NCI-H446 (cell line): ENCODE measurements at regions not wholly inside any gene's neighbourhood (a gene's known extent, or its start where the extent isn't known, plus 50 kb on each side); places are given as distances from the start of the nearest gene placed in this dataset.

Experiments
- DNase-seq, 2 experiments: peaks; one replicate each; lab custom pipeline; 2025; lab: John Stamatoyannopoulos, UW

DNA sequence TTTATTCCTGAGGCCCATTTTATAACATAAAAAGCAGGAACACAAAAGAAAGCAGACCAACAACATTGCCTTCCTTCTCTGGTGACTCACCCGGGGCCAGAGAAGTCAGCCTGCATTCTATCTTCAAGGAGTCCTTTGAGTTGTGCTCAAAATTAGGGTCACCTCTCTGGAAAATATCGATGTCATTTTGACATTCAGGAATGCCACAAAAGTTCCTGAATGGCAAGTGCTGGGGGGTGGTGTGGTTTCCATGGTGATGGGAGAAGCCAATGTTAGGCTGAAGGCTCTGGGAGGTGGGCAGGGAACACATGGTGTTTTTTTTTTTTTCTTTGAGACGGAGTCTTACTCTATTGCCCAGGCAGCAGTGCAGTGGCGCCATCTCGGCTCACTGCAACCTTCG is 159.6 kb downstream of the HAPSTR1 start:
- no peak for DNase-seq

DNA sequence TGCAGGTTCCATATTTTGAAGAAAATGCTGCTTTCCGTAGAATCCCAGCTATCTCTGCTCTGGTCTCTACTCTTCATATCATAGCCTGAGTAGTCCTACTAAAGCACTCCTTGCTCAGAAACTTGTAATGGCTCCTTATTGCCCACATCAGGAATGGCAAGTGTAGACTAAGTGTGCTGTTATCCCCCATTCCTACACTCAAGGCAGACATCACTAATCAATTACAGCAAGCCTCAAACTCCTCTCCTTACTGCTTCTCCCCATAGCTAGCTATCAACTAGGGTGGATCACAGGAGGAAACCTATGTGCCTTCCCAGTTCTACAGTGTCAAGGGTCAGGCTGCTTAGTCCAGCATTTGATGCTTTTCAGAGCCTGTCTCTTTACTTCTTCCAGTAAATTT is 163.4 kb downstream of the HAPSTR1 start:
- no peak for DNase-seq

DNA sequence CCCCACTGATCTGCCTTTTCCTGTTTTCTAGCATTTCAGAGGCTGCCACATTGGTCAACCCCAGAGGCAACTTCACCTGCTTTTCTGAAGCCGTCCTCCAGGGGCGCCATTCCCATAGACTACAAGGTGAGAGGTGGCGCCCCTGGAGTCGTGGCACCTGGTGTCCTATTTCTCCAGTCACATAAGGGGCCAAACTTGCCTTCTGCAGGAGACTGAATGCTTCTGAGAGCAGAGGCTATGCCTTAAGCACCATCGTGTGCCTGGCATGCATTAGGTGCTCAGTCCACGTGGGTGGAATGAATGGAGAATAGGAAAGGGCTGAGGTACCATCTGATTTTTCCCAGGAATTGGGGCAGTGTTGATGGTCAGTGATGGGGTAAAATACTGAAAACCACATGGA is 164.8 kb downstream of the HAPSTR1 start:
- peak; percentile 2 to 3 for DNase-seq

DNA sequence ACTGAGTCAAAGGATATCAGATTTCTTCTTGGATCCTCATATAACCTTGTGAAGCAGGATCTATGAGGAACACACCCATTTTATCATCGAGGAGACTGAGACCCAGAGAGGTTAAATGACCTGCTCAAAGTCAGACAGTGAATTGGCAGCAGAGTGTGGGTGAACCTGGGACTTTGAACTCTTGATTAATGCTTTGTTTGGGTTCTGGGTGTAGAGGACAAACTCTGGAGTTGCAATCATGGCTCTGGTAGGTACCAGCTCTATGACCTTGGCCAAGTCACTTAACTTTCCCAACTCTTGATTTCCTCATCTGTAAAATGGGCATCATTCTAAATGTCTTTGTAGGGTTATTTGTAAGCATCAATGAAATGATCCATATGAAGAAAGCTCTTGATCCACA is 166.4 kb downstream of the HAPSTR1 start:
- DNase-seq: no peak

DNA sequence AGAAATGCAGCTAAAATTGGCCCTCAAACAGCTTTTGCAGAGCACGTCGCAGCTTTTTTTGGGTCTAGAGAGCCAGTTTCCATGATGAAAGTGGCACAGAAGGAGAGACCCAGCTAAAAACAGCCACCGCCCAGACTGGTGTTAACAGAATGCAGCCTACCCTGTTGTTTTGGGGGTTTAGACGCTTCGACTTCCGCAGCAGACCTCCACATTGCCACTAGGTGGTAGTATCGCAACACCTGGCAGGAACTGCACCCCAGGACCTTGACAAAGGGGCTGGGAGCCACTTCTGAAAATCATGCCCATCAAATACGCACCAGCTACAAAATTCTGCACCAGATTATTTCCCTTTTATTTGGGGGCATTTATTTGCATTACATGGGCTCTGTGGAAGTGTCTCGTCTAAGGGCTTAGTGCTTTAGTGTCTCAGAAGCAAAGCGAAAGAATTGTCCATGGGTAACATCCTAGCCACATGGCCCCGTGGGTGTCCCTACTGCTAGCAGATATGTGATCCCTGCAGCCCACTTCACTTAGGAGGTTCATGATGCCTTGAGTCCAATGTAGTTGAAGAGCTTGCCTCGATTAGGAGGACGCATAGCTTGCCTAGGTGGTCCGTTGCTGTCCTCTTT is 167.1 kb downstream of the HAPSTR1 start:
- DNase-seq: peak in 1 of 2 experiments; percentile 2

DNA sequence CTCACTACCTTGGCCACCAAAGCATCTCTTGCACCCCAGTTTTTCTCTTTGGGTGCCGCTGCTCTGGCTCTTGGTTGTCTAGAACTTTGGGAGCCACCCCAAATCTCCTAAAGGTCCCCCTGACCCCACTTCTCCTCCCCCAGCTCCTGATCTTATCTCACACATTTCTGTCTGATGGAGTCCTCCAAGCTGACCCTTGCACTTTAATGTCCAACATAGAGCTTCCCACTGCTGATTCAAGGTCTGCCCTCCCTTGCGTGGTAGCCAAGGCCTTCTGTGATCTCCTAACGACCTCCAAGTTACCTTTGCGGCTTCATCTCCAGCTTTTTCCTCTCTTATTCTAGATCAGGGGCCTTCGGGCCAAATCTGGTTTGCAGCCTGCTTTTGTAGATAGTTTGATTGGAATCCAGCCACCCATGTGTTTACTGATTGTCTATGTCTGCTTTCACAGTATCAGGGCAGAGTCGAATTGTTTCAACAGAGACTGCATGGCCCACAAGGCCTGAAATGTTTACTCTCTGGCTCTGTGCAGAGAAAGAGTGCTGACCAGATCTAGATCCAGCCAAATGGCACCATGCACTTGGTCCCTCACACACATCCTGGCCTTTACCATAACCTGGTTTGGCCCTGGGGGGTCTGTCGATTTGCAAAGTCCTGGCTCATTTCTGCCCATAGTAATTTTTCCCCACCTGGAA is 168.6 kb downstream of the HAPSTR1 start:
- no peak for DNase-seq

DNA sequence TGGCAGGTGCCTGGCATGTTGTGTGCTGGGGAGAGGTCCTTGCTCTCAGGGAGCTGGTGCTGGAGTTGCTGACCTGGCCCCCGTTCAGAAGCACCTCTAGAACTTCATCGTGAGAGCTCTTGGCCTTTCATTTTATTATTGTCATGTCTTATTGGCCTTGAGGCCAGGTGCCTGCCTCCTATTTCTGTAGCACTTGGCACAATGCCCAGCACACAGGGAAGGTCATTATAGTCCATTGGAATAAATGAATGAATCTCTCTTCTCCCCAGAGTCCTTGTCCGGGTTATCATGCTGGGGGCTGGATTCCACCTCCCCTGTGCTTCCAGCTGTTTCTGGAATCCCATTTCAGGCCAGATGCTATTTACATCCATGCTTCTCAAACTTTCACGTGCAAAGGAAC is 169.2 kb downstream of the HAPSTR1 start:
- no peak for DNase-seq

DNA sequence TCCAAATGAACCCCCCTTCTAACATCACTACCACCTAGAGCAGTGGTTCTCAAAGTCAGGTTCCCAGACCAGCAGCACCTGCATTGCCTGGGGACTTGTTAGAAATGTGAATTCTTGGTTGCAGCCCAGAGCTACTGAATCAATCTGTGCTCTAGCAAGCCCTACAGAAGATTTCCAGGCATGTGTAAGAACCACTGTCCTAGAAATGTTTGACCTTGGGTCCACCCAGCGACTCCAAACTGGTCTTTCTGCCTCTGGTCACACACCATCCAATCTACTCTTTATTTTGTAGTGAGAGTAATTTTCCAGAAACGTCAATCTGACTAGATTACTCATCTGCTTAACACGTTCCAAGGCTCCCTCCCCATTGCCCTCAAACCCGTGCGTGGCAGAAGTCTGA is 169.9 kb downstream of the HAPSTR1 start:
- DNase-seq: no peak

DNA sequence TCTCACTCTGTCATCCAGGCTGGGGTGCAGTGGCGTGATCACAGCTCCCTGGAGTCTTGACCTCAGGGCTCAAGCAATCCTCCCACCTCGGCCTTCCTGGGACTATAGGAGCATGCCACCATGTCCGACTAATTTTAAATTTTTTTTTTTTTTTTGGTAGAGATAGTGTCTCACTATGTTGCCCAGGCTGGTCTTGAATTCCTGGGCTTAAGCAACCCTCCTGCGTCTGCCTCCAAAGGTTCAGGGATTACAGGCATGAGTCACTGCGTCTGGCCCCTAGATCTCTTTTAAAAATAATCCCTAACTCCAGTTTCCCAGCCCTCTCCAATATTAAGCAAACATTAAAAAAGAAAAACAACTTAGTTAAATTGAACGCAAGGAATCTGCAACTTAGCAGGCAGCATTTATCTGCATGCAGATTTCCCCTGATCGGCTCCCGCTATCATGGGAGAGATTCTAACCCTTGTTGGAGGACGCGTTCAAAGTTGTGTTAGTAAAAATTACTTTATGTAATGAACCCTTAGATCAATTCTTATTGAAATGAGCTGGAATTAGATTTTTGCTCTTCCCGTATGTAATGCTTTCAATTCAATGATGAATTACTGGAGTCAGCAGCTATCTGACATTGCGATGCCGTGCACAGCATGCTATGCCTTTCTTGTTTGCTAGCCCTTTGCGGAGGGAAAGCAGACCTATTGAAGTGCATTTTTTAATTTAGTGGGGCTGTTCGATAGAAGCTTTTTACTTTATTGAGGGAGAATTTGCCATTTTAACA is 171.7 kb downstream of the HAPSTR1 start:
- no peak for DNase-seq

DNA sequence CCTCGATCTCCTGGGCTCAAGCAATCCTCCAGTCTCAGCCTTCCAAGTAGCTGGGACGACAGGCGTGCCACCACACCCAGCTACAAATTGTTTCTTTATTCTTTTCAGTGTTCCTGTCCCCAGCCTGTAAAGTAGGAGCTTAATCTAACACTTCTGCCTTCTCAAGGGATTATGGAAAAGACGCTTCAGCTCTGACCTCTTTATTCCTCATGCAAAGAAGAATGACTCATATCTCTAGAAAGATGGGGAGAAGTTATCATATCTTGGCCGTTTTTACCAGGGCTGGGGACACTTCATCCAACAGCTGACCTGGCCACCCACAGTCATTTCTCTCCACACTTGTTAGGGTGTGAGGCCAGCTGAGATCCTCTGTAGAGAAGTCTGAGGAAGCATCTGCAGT is 172.6 kb downstream of the HAPSTR1 start:
- no peak for DNase-seq

DNA sequence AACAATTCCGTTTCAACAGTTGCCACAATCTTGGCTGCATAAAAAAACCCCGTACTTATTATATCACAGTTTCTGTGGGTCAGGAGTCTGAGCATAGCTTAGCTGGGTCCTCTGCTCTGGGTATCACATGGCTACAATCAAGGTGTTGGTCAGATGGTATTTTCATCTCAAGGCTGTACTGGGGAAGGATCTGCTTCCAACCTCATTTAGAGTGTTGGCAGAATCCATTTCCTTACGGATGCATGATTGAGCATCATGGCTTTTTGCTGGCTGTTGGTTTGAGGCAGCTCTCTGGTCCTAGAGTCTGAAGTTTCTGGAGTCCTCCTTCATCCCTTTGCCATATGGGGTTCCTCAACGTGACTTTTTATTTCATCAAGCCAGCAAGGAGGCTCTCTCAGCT is 177.0 kb downstream of the HAPSTR1 start:
- no peak for DNase-seq

DNA sequence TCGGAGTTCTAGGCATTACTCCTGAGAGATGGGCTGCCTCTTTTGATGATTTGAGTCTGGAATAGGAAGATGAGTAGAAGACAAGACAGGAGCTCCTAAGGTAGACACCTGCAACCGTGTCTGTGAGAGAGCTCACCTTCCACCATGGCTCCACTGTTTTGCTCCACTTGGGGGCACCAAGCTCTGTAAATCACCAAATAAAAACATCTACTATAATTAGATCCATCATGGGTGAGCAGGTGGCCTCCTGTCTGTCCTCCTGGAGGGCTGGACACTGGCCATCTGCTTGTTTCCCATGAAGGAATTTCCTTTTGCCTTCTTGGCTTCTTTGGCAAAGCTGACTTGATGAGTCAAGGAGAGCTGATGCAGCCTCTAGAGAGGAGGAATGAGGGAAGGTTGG is 179.0 kb downstream of the HAPSTR1 start:
- no peak for DNase-seq

DNA sequence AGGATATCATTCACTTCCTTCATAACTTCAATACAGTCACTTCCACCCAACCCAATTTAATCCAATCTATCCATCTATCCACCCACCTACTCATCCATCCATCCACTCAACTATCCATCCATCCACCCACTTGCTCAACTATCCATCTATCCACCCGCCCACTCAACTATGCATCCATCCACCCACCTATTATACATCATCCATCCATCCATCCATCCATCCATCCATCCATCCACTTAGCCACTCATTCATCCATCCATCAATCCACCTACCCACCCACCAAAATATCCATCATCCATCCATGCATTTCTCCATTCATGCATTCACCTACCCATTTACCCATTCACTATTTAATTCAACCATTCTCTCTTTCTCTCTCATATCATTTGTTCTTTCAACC is 179.5 kb downstream of the HAPSTR1 start:
- DNase-seq: no peak

DNA sequence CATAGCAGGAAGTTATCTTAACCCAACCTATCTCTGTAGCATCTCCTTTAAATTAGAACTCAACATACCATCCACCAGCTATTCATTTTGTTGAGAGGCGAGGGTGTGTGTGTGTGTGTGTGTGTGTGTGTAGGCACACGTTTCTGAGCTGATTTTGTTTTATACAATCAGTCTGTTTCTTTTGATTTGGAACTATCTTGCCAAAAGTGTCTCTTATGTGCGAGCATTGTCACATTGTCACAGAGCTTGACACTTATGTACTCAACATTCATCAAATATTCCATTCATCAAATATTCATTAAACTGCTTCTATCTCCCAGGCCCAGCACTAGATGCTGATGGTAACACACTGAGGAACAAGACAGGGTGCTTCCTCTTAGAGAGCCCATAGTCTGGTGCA is 180.4 kb downstream of the HAPSTR1 start:
- DNase-seq: no peak

DNA sequence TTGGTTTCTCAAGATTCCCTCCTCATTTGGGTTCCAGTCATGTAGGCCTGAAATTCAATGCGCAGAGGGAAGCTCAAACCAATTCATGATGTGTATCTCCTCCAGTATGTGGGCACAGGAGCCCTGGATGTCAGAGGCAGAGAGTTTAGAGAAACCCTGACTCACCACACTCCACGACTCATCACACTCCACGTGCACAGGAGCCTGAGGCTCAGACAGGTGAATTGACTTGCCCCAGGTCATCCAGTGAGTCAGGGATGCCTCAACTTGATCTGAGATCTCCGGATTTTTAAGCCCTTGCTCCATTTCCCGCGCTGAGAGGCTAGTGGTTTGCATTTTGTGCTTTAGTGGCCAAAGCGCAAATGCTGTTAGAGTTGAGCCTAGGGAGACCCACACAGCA is 183.9 kb downstream of the HAPSTR1 start:
- DNase-seq: no peak

DNA sequence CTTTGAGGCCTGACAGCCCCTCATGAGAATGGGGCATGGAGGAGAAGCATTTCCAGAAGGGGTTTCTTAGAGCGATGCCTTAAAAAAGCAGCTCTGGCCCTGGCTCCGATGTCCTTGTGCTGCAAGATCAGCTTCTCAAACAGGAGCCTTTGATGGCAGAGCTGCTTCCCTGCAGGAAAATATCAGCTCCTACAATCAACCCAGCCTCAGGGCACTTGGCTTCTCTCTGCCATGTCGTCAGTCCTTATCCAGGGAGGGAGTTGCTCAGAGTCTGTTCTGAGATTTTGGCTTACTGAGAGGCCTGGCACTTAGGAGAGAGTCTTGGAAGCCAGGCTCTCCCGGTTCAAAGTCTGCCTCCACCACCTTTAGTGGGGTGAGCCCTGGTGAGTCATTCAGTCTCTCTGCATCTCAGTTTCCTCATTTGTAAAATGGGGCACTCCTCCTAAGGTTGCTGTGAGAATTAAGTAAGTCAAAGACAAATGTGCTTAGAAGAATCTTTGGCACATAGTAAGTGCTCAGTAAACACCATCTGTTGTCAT is 184.4 kb downstream of the HAPSTR1 start:
- DNase-seq: no peak

DNA sequence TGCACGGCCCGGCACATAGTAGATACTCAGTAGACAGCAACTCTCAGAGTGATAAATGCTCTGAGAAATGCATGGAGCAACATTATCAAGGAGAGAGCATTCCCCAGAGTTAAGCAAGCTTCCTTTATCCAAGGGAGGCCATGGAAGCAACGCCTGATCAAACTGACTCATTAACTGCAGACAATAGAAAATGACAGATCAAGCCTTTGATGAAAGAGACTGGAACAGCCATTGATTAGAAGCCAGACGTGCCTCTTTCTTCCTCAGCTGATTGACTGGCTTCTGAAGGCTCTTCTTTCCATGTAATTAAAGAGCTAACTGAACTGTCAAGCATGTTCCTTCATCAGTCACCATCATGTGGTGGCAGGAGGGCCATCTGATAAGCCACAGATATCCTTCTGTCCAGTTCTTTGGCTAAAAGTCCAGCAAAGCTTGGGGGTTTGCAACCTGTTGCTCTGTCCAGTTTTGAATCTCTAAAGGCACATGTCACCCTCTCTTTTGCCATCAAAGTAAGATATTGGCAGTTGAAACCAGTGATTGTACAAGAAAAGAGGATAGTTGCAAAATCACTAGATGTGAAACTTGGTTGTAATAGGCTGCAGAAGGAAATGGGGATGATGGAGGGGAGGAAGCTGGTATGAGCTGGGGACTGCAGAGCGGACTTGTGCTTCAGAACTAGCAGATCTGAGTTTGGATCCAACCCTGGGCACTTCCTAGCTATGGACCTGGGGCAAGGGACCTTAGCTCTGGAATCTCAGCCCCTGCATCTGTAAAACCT is 188.0 kb downstream of the HAPSTR1 start:
- DNase-seq: no peak

DNA sequence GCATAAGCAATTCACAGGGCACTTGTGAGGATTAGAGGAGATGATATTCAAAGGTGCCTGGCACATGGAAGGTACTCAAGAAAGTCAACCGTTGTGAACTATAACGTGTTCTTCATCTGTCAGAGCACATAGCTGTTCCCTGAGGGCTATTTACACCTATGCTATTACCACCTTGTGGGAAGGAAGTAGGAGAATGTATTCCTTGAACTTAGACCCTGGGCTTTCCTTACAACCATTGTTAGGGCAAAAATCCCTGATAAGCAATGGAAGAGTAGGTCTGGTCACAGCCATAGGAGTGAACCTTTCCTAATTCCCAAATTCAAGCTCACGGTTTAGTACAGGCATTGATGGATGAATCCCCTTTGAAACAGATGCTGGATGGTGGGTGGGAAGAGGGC is 188.6 kb downstream of the HAPSTR1 start:
- DNase-seq: no peak

DNA sequence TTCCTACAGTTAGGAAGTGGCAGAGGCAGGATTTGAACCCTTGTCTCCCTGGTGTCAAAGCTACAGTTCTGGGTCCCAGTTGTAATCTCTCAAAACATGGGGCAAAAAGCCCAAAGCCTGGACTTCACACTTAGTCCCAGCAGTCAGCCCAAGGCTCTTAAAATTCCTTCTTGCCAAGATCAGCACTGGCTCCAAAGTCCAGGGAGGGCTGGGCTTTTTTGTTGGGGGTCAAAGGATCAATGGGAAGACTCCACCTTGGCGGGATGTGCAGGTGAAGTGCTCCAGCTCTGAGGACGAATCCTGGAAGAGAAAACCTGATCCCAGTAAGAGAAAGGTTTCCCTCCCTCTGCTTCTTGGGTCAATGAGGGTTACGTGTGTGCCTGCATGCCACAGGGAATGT is 195.5 kb downstream of the HAPSTR1 start:
- DNase-seq: no peak

DNA sequence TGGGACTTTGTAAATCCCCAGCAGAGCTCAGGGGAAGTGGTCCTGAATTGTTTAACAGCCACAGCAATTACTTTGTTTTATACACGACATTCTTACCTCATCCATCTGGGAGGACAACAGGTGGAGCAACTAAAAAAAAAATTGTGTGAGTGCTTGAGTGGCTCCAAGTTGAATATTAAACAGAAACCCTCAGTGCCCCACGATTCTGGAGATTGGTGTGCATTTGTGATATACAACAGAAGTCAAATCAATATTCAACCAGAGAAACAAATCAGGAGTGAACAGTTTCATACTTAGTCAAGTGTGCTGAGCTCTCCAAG is 204.8 kb downstream of the HAPSTR1 start:
- no peak for DNase-seq

DNA sequence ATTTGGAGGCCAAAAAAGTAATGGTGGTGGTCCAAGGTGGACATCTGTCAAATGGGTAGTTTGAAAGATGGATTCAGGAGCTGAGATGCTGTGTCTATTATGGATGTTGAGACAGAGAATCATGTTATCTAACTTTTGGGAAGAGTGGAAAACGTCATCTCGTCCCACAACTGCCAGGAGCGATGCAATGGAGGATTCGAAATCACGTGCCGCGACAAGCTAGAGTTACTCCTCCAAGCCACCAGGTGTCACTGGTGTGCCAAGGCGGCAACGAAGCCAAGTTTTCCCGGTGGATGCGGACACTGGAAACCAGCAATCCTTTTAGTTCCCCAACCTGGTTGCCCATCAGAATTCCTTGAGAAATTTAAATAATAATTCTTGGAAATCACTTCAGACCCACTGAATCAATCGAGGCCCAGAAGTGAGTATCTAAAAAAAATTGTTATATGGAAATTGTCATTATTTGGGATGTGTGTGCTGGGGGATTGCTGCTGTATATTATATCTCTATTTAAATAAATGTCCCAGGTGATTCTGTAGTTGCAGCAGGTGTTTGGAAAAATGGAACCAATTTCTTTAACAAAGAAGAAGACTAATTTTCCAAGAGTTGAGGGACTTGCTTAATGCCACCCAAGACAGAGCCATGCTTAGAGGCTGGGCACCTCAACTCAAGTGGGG is 206.1 kb downstream of the HAPSTR1 start:
- DNase-seq: peak in 1 of 2 experiments; percentile 35

DNA sequence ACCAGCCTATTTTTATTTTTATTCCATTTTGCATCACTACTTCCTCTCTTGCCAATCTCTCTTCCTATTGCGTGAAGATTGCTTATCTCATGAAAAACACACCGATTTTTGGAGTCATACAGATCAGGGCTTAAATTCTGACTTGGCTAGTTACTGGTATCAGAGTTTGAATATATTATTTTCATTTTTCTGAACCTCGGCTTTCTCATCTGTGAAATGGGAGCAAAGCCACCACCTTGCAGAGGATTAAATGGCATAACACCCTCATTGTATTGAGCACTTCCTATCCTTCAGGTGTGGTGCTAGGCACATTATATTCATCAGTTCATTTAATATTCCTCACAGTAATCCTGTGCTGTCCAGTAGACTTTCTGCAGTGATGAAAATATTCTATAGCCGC is 208.8 kb downstream of the HAPSTR1 start:
- DNase-seq: no peak
